ENCODE measurements at regions not wholly inside any gene's neighbourhood (a gene's known extent, or its start where the extent isn't known, plus 50 kb on each side); places are given as distances from the start of the nearest gene placed in this dataset.

DNA sequence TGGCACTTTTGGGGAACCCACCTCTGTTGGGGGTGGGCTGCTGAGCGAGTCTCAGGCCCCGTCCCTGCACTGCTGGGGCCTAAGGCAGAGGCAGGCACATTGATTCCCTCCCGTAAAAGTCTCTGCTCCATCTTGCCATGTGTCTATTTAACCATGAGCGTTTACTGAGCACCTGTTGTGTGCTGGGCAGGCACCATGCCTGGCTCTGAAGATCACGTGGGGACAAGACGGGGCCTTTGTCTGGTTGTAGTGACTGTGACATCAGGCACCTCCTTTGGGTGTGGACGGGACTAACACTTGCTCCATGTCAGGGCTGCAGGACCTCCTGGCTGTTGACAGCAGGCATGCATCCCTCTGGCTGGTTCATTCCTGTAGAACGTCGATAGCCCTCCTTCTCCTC is 204.7 kb upstream of the CIBAR2 start:
- TF ChIP-seq, protein P1, sequence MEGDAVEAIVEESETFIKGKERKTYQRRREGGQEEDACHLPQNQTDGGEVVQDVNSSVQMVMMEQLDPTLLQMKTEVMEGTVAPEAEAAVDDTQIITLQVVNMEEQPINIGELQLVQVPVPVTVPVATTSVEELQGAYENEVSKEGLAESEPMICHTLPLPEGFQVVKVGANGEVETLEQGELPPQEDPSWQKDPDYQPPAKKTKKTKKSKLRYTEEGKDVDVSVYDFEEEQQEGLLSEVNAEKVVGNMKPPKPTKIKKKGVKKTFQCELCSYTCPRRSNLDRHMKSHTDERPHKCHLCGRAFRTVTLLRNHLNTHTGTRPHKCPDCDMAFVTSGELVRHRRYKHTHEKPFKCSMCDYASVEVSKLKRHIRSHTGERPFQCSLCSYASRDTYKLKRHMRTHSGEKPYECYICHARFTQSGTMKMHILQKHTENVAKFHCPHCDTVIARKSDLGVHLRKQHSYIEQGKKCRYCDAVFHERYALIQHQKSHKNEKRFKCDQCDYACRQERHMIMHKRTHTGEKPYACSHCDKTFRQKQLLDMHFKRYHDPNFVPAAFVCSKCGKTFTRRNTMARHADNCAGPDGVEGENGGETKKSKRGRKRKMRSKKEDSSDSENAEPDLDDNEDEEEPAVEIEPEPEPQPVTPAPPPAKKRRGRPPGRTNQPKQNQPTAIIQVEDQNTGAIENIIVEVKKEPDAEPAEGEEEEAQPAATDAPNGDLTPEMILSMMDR (IDR thresholded peaks at IDR 0.05; ENCODE audit: borderline replicate concordance, extremely low read depth, low read length, poor library complexity, severe bottlenecking), result no peak
- TF ChIP-seq EZH2 (IDR thresholded peaks at IDR 0.05; ENCODE audit: borderline replicate concordance, low read depth, low read length, severe bottlenecking), result no peak
- no peaks in the 10 kb centered on the region for H3K36me3 ChIP-seq (ENCODE audit: insufficient read depth, low read length)
- H3K27me3 ChIP-seq (ENCODE audit: insufficient read depth, low read length, poor library complexity), result no peaks in the 10 kb centered on the region
- H3K4me1 ChIP-seq (ENCODE audit: insufficient read depth, low read length), result no peaks in the 10 kb centered on the region
- ATAC-seq (ENCODE audit: insufficient read depth, low read depth) (no peak), DNase-seq (no peak)
- no peak overlapping the region for H2AFZ ChIP-seq (ENCODE audit: low read depth, low read length)
- no peak overlapping the region for H3K4me2 ChIP-seq (ENCODE audit: insufficient read depth, low read length)
- no peak overlapping the region for H3K9ac ChIP-seq (ENCODE audit: low read depth, low read length)
- no peaks in the 10 kb centered on the region for H3K79me2 ChIP-seq (ENCODE audit: insufficient read depth, low read length)
- H3K27ac ChIP-seq (ENCODE audit: low read length), result no peak overlapping the region
- no peak overlapping the region for H3K4me3 ChIP-seq (ENCODE audit: low read depth in 1 of 2, low read length in 2 of 2)
- H3K9me3 ChIP-seq (ENCODE audit: insufficient read depth, low read length, severe bottlenecking), result no peaks in the 10 kb centered on the region
- H4K20me1 ChIP-seq (ENCODE audit: insufficient read depth, low read length), result peaks cover 3% of the 10 kb centered on the region; the same call in 1 of the 2 replicates

DNA sequence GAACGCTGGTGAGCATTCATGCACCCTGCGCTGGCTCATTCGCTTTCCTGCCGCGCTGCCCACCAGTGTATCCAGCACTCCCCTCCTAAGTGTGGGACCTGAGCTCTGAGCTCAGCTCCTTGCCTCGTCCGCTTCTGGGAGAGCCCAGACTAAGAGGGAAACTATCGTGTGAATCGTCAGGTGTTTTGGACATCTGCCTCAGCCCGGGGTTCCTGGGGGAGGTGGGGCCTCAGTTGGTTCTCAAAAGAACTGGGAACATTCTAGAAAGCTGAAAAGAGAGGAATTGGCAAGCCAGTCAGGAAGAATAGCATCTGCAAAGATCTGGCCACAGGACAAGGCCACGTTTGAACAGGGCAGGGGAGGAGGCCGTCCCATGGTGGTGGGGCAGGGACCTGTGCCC is 205.4 kb upstream of the CIBAR2 start:
- Histone ChIP-seq H3K4me3 (ENCODE audit: low read depth in 1 of 2, low read length in 2 of 2) (no peak overlapping the region), H3K4me1 (ENCODE audit: insufficient read depth, low read length) (no peaks in the 10 kb centered on the region), H3K9ac (ENCODE audit: low read depth, low read length) (no peak overlapping the region), H3K27me3 (ENCODE audit: insufficient read depth, low read length, poor library complexity) (no peaks in the 10 kb centered on the region), H3K9me3 (ENCODE audit: insufficient read depth, low read length, severe bottlenecking) (no peaks in the 10 kb centered on the region), H3K4me2 (ENCODE audit: insufficient read depth, low read length) (no peak overlapping the region), H3K36me3 (ENCODE audit: insufficient read depth, low read length) (no peaks in the 10 kb centered on the region), H4K20me1 (ENCODE audit: insufficient read depth, low read length) (peaks cover 3% of the 10 kb centered on the region; the same call in 1 of the 2 replicates), H3K79me2 (ENCODE audit: insufficient read depth, low read length) (no peaks in the 10 kb centered on the region), H3K27ac (ENCODE audit: low read length) (no peak overlapping the region), H2AFZ (ENCODE audit: low read depth, low read length) (no peak overlapping the region)
- TF ChIP-seq, protein P1 (IDR thresholded peaks at IDR 0.05; ENCODE audit: borderline replicate concordance, extremely low read depth, low read length, poor library complexity, severe bottlenecking), result no peak
- TF ChIP-seq EZH2 (IDR thresholded peaks at IDR 0.05; ENCODE audit: borderline replicate concordance, low read depth, low read length, severe bottlenecking), result no peak
- DNase-seq (no peak), ATAC-seq (ENCODE audit: insufficient read depth, low read depth) (no peak)

DNA sequence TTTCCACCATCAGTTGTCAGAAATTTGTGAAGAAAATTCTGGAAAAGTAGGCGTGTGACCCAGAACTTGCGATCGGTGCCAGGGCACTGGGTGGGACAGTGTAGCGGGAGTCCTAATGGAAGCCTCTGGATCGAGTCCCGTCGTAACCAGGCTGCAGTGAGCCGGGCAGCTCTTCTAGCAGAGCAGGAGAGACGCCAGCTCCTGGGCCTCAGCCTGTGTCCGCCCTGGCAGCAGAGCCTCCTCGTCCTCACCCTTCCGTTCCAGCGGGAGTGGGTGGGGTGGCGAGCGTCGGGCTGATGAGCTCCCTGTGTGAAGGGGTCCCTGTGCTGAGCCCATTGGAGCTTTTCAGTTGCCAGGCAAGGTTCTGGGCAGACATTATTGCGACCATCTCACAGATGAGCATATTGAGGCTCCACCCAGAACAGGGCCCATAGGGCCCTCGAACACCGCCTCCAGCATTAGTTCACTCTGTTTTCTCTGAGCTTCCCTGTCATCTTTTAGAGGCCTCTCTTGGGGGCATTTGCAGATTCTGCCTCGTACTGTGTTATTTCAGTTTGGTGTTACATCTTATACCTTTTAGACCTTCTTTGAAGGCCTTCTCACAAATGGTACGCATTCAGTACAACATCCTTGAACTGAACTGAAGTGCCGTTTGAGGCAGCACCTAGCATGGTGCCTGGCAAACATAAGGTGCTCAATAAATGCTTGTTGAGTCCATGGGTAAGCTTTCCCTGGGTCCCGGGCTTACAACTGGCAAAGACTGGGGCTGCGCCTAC is 207.1 kb upstream of the CIBAR2 start:
- Histone ChIP-seq H3K4me2 (ENCODE audit: insufficient read depth, low read length) (no peak overlapping the region), H3K27me3 (ENCODE audit: insufficient read depth, low read length, poor library complexity) (no peaks in the 10 kb centered on the region), H3K79me2 (ENCODE audit: insufficient read depth, low read length) (no peaks in the 10 kb centered on the region), H2AFZ (ENCODE audit: low read depth, low read length) (no peak overlapping the region), H3K9me3 (ENCODE audit: insufficient read depth, low read length, severe bottlenecking) (no peaks in the 10 kb centered on the region), H4K20me1 (ENCODE audit: insufficient read depth, low read length) (peaks cover 3% of the 10 kb centered on the region; the same call in 1 of the 2 replicates), H3K36me3 (ENCODE audit: insufficient read depth, low read length) (no peaks in the 10 kb centered on the region), H3K9ac (ENCODE audit: low read depth, low read length) (no peak overlapping the region), H3K4me1 (ENCODE audit: insufficient read depth, low read length) (no peaks in the 10 kb centered on the region), H3K4me3 (ENCODE audit: low read depth in 1 of 2, low read length in 2 of 2) (no peak overlapping the region), H3K27ac (ENCODE audit: low read length) (no peak overlapping the region)
- DNase-seq, result no peak
- ATAC-seq (ENCODE audit: insufficient read depth, low read depth), result no peak
- TF ChIP-seq, protein P1 (IDR thresholded peaks at IDR 0.05; ENCODE audit: borderline replicate concordance, extremely low read depth, low read length, poor library complexity, severe bottlenecking), result no peak
- no peak for TF ChIP-seq EZH2 (IDR thresholded peaks at IDR 0.05; ENCODE audit: borderline replicate concordance, low read depth, low read length, severe bottlenecking)
